ENCODE measurements at regions not wholly inside any gene's neighbourhood (a gene's known extent, or its start where the extent isn't known, plus 50 kb on each side); places are given as distances from the start of the nearest gene placed in this dataset.

GRCh38 chr3:74121761-74122160 is 492.7 kb downstream of the CNTN3 start:
- no peak for DNase-seq

DNA sequence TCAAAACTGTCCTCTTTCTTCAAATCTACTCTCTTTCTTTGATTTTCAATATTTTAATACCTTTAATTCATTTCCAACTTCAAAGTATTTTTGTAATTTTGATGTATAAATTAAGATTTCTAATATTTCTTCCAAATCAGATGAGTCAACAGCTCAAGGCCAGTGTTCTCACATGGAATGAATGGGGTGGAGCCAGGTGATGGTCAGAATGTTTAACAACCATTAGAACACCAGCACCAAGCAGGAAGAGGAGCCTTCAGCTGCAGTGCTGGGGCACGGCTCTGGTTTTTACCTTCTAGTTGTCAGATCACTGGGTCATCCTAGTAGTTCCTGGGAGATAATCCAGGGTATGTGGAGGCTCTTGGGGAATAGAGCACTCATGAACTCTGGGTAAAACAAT is 494.5 kb upstream of the PDZRN3 start:
- no peak for DNase-seq

DNA sequence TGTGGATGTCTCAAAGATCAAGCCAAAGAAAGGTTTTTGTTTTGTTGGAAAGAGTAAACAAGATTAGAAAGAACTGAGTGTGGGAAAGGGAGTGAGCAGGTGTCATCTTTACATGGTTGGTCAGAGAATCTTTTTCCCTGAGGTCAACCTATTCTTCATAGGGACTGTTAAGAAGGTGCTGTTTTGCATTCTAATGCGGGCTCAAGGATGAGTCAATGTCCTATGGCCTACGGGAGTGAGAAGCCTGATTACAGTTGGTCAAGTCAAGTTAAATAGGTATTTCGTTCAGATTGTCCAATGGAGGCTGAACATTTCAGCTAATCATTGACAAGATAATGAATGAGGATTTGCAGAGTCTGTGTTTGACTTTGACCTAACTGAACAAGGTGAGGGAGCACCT is 491.2 kb upstream of the PDZRN3 start:
- no peak for DNase-seq

DNA sequence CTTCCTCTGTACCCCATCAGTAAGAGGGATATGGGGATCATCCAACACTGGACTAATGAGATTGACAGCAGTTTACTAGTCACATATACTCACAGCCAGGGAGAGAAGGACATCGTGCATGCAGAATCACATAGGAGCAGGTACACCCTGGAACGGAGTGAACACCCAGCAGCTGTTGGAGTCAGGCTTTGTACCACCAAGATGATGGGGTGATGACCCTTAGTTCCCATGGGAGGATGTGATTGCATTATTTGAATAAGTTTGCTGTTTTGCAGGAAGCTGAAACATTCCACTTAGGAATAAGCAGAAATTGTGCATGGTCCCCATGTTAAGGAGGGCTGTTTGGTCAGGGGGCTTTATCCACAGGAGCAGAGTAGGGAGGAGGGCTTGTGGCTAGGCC is 482.7 kb upstream of the PDZRN3 start:
- no peak for DNase-seq

DNA sequence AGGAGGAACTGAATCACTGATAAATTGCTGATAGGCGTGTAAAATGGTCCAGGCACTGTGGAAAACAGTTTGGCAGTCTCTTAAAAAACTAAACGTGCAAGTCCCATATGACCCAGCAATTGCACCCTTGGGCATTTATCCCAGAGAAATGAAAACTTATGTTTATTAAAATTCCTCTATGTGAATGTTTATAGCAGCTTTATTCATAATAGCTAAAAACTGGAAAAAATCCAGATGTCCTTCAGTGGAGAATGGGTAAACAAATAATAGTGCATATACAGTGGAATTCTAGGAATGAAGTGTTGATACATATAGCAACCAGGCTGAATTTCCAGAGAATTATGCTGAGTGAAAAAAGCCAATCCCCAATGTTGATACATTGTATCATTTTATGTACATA is 482.2 kb upstream of the PDZRN3 start:
- no peak for DNase-seq

DNA sequence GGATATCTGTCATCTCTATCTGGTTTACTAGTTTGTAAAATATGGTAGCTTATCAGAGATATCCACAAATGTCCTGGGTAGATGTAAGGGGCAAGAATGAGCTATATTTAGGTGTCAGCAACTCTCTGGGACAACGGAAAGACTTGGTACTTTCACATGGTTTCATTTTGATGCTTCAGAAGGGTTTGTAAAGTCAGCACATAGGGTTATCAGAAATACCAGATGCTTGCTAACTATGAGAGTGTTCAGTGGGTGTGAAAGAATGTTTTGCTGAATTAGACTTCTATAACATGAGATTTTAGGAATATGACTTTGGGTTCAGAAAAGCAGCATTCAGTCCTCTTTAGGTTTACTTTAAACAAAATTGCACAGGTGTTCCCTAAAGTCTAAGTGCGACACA is 466.5 kb upstream of the PDZRN3 start:
- DNase-seq, result no peak

DNA sequence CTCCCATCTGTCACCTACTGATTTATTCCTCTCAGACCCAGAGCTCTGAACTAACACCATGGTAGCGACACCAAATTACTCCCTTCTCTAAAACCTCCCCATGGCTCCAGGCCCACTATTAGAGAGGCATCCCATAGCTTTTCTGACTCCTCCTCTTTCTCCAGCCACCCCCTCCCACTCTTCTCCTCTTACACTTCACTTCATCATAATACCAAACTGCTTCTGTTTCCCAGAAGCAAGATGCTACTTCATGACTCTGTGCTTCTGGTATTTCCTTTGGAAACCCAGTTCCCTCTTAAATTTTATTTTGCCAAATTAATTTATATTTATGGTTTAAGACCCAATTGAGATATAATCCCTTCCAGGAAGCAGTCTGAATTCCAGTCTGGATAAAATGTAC is 465.1 kb upstream of the PDZRN3 start:
- DNase-seq, result no peak

- DNase-seq, result no peak
Measured at GRCh38 chr3:74080056-74080461, 455.3 kb upstream of the PDZRN3 start.

DNA sequence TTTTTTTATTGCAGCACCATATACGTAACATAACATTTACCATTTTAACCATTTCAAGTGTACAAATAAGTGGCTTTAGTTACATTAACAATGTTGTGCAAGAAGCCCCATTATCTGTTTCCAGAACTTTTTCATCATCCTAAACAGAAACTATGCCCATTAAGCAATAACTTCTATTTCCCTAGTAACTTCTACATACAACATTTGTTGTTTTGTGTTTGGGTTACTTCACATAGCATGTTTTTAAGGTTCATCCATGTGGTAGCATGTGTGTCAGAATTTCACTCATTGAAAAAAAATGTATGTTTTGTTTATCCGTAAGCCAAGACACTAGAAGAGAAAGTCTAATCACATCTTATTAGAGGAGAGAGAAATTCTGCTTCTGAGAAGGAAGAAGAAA is 450.5 kb upstream of the PDZRN3 start:
- DNase-seq, result no peak

DNA sequence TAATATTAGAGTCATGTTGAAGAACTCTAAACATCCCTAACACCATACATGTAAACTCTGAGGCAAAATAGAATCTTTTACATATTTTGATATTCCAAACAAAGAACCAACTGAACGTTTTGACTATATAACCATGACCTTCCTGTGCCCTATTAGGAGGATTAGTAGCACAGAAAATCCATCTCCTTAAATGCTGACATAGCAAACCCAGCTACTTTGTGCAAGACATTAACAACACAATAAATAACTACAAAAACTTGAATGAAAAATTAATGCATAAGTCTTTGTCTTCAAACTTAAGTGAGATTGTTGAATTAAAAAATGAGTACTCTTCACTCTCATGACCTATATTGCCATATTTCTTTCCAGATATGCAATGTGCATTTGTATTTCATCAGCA is 450.0 kb upstream of the PDZRN3 start:
- DNase-seq, result no peak

DNA sequence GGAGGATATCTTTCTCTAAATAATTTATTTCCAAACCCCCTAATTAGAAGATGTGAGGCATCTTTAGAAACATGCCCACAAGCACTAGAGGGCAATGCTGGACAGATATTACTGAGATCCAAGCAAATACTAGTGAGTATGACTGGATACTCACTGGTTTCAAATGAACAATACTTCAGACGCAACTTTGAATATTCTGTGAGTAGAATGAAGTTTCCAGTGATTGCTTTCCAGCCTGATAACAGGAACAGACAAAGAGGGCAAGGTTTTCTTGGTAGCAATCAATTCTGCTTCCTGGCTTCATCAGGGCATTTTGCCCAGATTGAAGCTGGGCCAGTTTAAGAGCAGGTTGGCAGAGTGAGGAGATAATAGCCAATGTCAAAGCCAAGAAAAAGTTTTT is 442.6 kb upstream of the PDZRN3 start:
- DNase-seq, result no peak

DNA sequence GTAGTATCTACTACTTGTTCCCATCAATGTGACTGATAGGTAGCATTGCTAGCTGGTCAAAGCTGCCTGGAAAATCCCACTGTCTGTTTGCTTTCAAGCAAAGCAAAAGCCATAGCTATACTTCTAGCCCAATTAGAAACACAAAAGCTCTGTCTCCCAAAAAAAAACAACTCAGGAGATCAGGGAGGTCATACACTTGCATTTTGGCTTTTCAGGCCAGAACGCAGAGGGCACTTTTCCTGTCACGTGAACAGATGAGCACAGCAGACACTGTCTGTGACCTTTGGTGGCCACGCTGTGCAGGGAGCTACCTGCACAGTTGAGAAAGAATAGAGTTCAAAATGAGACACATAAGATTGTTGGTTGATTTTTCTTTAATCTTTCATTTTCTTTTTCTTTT is 441.7 kb upstream of the PDZRN3 start:
- DNase-seq, result no peak

DNA sequence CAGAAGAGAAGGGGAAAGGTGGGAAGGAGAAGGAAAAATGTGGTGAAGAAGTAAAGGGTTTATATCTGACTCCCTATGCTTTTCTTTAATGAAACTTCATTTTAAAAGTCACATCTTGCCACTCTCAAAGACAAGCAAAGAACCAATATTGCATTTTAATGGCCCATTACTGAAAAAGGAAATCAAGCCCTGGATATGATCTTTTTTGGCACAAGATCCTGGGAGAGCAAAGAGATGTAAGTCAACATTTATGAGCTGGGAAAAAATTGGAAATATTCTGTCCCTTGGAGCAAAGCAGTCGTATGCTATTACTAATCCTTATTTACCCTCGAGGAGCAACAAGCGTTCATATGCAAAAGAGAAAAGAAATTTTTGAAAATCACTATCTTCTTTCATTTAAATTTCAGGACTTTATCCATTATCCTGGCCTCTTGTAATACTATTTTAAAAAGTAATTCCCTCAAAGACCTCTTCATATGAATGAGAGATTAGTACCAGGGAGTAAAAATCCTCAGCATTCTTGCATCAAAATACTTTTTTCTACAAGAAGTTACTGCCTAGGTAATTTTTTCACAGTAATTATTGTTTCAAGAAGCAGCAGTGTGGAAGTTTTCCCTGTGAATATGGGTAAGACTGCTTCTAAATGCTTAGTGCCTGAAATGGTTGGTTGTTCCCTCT is 435.3 kb upstream of the PDZRN3 start:
- no peak for DNase-seq

- DNase-seq, result no peak
Measured at GRCh38 chr3:74059301-74059922, 434.7 kb upstream of the PDZRN3 start.

DNA sequence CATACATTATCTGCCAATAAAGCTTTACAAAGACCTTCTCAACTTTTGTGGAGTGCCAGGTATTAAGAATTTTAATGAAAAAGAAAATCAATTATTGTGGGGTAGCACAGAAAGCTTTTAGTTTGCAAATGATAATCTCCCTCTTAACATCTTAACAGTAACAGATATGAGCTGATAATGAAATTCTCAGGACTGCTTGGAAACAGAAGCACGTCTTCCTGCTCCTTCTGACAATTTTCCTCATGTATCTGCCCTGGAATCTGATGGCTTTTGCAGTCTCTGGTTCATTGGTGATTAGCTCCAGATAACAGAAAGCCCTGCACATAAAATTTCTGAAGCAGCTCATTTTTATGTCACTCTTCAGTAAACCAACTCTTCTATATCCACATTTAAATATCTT is 432.4 kb upstream of the PDZRN3 start:
- no peak for DNase-seq

DNA sequence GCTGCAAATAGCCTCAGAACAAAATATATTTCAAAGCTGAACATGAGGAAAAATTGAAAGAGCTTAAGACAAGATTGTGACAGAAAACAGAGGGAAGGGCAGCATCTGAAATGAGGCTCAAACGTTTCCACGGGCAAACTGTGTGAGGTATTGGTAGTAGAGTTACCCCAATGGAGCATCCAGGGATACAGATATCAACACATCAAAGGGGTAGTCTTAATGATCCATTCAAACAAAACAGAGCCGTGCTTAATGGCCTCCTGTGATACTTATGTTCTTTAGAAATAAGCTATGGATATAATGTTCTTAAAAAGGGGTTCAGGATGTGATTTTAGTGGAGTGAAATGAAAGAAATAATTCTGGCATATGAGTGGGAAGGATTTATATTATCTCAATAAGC is 430.3 kb upstream of the PDZRN3 start:
- no peak for DNase-seq

GRCh38 chr3:74054566-74054965 is 429.8 kb upstream of the PDZRN3 start:
- DNase-seq, result no peak

- DNase-seq, result no peak
Measured at GRCh38 chr3:74053970-74054516, 429.3 kb upstream of the PDZRN3 start.

DNA sequence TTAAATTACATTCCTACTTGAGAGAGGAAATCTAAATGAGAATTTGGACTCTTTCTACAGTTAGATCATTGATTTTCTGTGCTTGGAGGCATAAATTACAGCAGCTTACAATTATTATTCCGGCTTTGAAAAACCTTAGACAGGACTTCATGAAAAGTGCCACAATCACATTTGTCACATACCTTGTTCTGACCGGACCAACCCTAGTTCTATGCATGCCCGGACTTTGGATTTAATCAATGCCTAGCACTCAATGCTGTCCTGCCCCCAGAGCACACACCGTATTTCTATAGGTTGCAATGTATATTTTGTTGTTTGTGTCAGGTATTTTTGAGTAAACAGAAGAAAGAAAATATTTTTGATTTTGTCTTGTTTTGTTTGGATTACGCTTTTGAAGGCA is 424.7 kb upstream of the PDZRN3 start:
- DNase-seq, result no peak

DNA sequence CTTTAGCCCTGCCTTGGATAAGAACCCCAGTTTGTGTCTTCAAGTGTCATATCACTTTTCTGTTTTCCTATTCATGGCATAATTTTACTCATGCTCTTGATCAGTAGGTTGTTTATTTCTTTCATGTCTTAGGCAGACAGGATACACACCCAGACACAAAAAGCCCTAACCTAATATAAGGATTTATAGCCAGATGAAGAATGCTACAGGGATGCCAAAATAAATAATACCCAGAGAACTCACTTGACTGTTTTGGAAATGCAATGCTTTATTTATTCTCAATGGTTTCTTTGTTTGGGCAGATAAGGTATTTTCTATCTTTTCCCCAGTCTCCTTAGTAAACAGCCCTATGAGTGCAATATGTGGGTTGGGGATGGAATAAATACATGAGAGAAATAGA is 424.0 kb upstream of the PDZRN3 start:
- DNase-seq, result no peak

- DNase-seq, result no peak
Measured at GRCh38 chr3:74045000-74045399, 420.3 kb upstream of the PDZRN3 start.

GRCh38 chr3:74041068-74041675 is 416.4 kb upstream of the PDZRN3 start:
- DNase-seq, result no peak

DNA sequence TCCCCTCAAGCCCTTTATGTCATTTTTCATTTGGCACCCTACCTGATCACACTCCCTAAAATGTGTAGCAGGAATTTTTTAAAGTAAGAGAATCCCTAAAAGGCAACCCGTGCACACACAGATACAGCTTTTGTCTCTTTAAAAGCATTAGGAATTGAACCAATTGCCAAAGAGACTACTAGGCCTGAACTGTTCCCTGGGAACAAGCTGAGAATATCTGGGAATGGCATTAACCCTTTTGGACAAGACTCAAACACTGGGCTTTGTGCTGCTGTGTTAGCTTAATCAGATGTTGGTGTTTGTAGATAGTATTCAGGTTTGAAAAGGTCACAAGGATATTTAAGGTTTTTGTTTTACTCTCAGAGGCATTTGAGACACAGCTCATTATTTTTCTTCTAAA is 414.4 kb upstream of the PDZRN3 start:
- no peak for DNase-seq

DNA sequence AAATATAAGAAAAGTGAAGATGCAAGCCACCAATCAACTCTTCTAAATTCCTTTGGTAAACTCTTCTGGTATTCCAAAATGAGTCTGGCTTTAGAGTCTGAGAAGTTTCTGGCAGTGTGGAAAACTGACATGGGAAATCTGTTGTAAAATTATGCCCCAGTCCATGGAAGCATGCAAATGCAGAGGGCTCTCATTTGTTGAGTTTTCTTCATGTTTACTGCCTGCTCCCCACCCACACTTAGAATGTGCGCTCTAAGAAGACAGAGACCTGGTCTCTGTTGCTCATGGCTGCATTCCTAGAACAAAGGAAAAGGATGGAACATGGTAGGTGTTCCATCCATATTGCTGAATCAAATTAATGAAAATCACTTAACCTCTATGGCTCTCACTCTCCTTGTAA is 411.8 kb upstream of the PDZRN3 start:
- no peak for DNase-seq

GRCh38 chr3:74036102-74036501 is 411.4 kb upstream of the PDZRN3 start:
- DNase-seq, result no peak

Measured in T1000 (cell line).